Fibroblast of skin of right biceps (primary cell): ENCODE measurements at regions not wholly inside any gene's neighbourhood (a gene's known extent, or its start where the extent isn't known, plus 50 kb on each side); places are given as distances from the start of the nearest gene placed in this dataset.

Source experiments
- DNase-seq: peaks from one replicate; pipeline ENCODE4 v3.0.0-alpha.2; 2013

DNA sequence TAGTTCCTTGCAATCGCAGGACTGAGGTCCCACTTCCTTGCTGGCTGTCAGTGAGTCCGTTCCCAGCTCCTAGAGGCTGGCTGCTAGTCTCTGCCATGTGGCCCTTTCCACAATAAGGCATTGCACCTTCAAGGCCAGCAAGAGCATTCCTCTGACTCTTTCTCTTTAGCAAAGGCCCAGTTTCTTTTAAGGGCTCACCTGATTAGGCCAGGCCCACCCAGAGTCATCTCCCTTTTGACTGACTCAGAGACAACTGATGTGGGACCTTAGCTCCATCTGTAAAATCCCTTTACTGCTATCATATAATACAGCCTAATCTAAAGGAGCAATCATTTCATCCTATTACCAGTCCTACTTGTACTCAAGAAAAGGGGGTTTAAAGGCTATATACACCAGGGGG, 278.2 kb downstream of the SLC4A3 start:
- DNase-seq: no peak

DNA sequence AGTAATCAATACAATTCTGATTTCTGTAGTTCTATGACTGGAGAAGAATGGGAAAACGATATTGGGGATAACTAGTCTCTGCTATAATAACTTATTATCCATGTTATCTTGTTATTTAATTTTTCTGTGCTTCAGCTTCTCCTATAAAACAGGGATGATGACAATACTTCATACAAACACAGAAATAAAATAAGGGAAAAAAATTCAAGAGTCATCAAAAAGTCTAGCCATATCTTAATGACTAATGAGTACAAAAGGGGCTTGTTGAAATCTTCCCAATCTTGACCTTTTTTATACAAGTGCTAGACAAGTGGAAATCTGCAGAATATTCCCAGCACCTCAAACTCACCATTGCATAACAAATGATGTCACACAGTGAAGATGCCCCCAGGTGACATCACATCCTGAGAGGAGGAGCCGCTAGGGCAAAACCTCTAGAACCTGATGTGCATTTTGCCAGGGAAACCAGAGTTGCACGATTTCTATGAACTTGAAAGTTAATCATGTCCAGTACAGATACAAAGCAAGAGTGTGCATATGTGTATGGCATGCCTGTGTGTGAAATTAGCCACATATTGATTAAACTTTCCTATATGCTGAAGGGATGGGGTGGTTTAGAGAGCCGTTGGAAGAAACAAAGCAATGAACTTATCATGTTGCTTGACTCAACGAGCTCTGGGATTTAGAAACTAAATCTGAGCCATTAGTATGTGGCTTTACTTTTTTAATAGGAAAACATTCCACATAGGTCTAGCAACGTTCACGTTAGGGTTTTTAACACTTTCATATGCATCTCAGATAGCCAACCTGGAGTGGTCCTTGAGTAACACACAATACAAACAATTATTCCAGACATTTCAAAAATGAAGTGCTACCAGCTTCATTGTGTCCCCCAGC, 278.9 kb downstream of the SLC4A3 start:
- DNase-seq: peak; percentile 22

GRCh38 chr2:219907011-219907365, 279.6 kb downstream of the SLC4A3 start:
- DNase-seq: peak; percentile 44

- no peak for DNase-seq
These were observed 281.1 kb downstream of the SLC4A3 start for GRCh38 chr2:219908538-219908937.

- no peak for DNase-seq
These were observed 284.1 kb downstream of the SLC4A3 start for GRCh38 chr2:219911541-219911940.

- peak; percentile 68 for DNase-seq
These were observed 285.1 kb downstream of the SLC4A3 start for GRCh38 chr2:219912491-219912921.

- DNase-seq: no peak
These were observed 287.1 kb downstream of the SLC4A3 start for GRCh38 chr2:219914577-219914976.

DNA sequence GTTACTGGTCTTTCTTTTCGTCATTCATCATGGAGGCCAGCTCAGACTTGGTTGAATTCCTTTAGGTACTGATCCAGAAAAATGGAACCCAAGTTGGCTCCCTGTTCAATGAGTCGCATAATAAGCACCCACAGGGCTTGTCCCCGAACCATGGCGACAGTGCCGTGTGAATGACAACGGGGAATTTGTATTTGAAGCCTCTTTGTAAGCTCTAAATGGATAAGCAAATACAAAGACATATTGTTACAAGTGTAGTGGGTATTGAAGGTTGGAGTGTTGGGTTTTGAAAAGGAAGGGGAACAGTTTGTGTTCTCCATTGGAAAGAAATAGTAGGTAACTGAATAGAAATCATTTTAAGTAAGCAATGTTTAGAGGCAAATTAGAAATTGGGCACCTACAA, 288.9 kb downstream of the SLC4A3 start:
- no peak for DNase-seq

GRCh38 chr2:219916726-219917440, 289.5 kb downstream of the SLC4A3 start:
- DNase-seq: no peak

- DNase-seq: peak; percentile 11
These were observed 290.8 kb downstream of the SLC4A3 start for GRCh38 chr2:219918254-219918653.

GRCh38 chr2:219918944-219919343, 291.5 kb downstream of the SLC4A3 start:
- no peak for DNase-seq

- no peak for DNase-seq
These were observed 292.1 kb downstream of the SLC4A3 start for GRCh38 chr2:219919506-219919905.

DNA sequence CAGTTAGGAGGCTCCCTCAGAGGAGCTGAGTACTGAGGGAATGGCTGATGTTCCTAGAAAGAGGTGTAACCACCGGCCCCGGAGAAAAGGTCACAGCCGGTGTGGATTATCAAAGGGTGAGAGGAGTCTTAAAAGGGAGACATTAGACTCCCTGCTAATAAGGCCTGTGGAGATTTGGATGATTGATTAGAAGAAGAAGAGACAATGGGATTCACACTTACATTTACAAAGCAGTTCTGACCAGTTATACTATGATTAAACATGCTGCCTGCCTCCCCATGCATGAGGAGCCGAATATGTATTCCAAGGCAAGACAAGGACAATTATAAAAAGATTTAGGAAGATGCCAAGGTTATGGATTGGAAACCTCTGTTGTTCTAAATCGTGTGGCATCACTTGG, 302.4 kb downstream of the SLC4A3 start:
- no peak for DNase-seq

DNA sequence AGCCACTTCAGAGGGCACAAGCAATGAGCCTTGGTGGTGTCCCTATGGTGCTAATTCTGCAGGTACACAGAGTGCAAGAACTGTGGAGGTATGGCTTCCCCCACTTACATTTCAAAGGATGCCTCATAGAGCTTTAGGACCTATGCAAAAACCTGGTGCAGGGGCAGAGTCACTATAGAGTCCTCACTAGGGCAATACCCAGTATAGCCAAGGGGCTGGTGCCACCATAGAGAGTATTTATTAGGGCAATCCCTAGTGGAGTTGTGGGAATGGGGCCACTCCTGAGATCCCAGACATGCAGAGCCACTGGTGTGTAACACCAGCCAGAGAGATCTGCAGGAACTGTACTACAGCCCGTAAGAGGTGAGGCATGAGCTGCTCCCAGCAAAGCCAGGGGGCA, 312.2 kb downstream of the SLC4A3 start:
- no peak for DNase-seq

DNA sequence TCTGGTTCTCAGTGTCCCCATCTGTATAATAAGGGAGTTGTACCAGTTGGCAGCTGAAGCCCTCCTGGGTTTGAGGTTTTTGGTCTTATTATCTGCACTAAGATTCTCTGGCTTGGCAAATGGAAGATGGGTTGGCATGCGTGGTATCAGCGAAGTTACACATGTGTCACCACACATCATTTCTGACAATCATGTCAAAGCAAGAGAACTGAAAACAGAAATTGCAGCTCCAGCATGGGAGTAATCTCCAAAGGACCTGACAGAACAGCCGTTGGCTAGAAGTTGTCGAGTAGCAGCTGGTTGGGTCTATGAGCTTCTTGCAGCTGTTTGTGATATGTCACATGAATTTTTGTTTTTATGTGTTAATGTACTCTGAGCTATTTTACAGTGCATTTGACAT, 317.4 kb downstream of the SLC4A3 start:
- DNase-seq: no peak

DNA sequence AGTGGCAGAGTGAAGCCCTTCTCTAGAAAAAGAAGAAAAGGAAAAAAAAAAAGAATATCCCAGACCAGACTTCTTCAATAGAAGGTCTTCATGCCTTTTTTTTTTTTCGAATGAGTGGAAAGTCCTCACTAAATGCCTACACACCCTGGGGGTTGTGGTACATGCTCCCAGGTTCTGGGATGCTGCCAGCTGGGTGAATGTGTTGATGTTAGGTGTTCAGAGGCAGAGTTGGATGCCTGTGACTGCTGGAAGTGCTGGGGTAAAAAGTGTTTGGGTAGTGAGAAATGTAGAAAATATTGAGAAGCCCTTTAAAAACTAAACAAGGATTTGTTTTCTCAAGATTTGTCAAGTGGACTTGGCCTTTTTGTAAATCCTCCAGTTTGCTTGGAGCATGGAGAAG, 318.6 kb downstream of the SLC4A3 start:
- no peak for DNase-seq

- no peak for DNase-seq
These were observed 319.1 kb downstream of the SLC4A3 start for GRCh38 chr2:219946529-219946928.

DNA sequence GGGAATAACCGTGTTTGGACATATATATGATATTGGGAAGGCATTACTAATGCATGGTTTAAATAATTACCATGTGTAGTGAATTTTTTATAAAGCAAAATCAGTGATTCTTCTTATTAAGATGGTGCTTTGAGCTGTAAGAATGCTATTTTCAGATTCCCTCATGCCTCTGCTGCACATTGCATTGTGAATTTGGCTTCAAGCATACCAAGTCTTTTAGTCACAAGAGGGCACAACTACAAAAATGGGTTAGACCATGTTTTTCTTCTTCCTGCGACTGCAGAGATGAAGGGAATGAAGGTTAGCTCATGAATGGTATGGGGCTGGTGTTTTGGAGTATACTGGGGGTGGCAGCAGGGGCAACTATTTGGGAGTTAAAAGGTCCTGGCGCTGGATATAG, 320.1 kb downstream of the SLC4A3 start:
- peak; percentile 28 for DNase-seq

DNA sequence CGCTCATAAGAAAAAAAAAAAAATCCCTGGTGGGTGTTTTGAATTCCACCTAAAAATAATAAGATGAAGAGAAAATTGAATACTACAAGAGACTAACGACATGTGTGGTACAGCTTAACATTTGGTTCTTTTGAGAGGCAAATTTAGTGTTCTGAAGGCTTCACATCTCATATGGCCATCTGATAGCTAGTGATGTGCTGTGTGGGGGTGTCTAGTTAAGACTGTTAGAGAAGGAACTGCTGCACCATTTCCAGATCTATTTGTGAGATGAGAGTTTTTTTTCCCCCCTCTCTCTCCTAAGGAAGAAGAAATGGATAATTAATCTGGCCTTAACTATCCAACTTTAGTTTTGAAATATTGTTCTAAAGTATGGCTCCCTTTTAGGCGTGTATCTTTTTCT, 321.6 kb downstream of the SLC4A3 start:
- no peak for DNase-seq

DNA sequence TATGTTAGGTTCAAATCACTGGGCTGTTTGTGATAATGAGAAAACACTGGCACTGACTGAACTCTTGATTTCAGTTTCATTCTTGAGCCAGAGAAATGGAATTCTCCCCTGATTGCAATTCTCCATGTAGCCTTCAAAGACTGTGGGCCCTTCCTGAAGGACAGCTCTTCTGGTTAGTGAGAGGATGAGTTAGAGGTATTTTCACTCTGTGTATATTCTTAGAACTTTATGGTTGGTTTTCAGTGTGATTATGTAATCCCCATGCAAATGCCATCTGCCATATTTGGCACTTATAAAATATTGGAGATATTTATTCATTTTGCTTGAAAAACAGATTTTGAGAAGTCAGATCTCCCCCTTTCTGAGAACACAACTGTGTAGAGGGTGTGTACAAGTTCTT, 323.7 kb downstream of the SLC4A3 start:
- no peak for DNase-seq

DNA sequence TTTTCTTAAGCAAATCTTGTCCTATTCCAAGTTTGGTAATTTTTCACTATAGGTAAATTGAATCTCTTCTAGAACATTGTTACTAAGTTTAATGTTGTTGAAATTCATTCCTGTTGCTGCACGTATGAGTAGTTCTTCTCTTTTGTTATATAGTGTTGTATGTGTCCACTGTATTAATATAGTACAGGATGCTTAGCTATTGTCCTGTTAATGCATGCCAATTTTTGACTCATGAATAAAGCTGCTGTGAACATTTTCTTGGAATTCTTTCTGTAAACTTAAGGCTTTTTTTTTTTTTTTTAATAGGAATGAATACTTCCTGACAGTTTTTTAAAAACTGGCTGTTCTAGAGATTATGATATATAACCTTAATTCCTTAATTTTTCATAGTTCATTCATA, 326.9 kb downstream of the SLC4A3 start:
- peak; percentile 41 for DNase-seq

DNA sequence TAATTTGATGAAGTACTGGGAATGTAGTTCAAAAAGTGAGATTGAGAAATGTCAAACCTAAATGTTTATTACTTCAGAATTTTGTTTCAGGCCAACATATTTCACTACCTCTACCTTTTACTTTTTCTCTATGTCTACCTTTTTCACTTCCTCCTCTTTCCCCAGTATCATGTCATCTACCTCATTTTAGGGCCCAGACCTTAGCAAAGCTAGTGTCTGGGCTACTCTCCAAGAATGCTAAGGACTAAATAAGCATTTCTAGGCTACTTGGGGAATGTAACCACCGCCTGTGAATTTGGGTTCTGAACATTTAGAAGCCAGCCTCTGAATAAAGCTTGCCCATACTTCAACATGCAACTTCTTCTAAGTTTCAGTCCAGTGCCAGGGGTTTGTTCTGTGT, 330.4 kb downstream of the SLC4A3 start:
- DNase-seq: no peak

DNA sequence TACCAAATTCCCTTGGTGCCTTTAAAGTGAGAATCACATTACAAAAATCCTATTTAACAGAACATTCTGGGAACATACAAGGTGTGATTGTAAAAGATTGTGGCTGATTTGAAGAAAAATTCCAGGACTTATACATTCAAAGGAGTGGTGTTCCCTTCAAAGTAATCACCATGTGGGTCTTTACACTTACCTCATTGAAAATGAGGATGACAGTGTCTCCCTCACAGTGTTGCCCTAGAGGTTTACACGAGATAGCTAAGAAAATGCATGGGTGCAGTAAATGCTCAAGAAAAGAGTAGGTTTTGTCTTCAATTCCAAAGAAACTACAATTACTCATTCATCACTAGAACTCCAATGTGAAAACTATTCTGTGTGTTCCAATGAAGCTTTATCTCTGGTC, 331.5 kb downstream of the SLC4A3 start:
- DNase-seq: no peak

DNA sequence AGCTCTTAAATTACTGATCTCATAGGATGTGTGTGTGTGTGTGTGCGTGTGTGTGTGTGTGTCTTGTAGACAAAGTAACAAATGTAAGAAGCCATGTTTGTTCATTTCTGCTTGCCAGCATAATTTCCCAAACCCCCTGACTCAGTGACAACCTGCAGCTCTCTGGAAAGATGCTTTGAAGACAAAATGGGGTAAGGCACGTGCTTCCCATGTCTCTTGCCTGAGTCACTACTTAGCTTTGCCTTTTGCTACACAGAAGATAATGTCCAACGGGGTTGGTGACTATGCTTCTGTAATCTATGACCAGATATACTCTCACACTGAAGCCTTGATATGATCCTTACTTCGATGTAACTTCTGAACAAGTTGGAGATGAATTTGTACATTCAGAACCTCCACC, 332.0 kb downstream of the SLC4A3 start:
- peak; percentile 22 for DNase-seq
